Right lobe of liver (tissue), 6 donors: ENCODE measurements at regions not wholly inside any gene's neighbourhood (a gene's known extent, or its start where the extent isn't known, plus 50 kb on each side); places are given as distances from the start of the nearest gene placed in this dataset.

Experiments used
- ATAC-seq, 4 donors: fragments of 200-7000 bp; cut with Tn5 transposase; one replicate each; pipeline ENCODE4 v1.9.1; 2020; ENCODE audit warnings: mild to moderate bottlenecking in 4 of 4, moderate library complexity in 4 of 4
- DNase-seq, 3 donors: peaks; one replicate each; pipeline ENCODE4 v3.0.0-alpha.2; 2020
- H3K27ac ChIP-seq, 3 donors: fragments of 200-600 bp; one replicate each; pipeline ENCODE4 v1.8.0; 2022
- H3K27me3 ChIP-seq, 2 donors: fragments of 200-600 bp; one replicate each; pipeline ENCODE4 v1.8.0; 2022
- H3K36me3 ChIP-seq, 4 donors: fragments of 200-600 bp; sonication (generic) in 1 of 4; one replicate each; pipeline versions ENCODE4 v1.5.1 to v1.8.0; 2017 to 2022; ENCODE audit warnings: control low read depth in 1 of 4
- H3K4me1 ChIP-seq, 4 donors: fragments of 200-600 bp; sonication (generic) in 1 of 4; one replicate each; pipeline versions ENCODE4 v1.5.1 to v1.8.0; 2017 to 2022; ENCODE audit warnings: control low read depth in 1 of 4
- H3K4me3 ChIP-seq, 3 donors: fragments of 200-600 bp; one replicate each; pipeline ENCODE4 v1.8.0; 2022
- H3K9me3 ChIP-seq, 4 donors: fragments of 200-600 bp; sonication (generic) in 1 of 4; one replicate each; pipeline versions ENCODE4 v1.5.1 to v1.8.0; 2017 to 2022; ENCODE audit warnings: control low read depth in 1 of 4
- CTCF ChIP-seq, 4 donors: fragments of 200-600 bp in 3 of 4; fragments of 450-650 bp in 1 of 4; IDR thresholded peaks; one replicate each; pipeline versions ENCODE4 v1.5.1 to v1.8.0; 2016 to 2022; ENCODE audit warnings: antibody characterized with exemption in 4 of 4, mild to moderate bottlenecking in 2 of 4
- POLR2A ChIP-seq: fragments of 450-650 bp; IDR thresholded peaks from one replicate; pipeline ENCODE4 v1.6.1; 2017; ENCODE audit warnings: antibody characterized with exemption, mild to moderate bottlenecking
- WGBS: methylation state at CpG from one replicate; pipeline ENCODE4 v1.1.6; 2018; ENCODE audit warnings: low coverage, low lambda C conversion rate; ENCODE audit not compliant: insufficient coverage; ENCODE audit errors: missing lambda C conversion rate; 5-methylcytosine and 5-hydroxymethylcytosine counted together
- intact Hi-C, 2 donors: fragments of 100-400 bp; cut with DNase I; formaldehyde crosslinking; loops; one replicate each; pipeline versions ENCODE4 v1.11.2 to v1.14.1; 2022
- donor health status: DM: no; HTN: yes; CAD: no.
- donor health status: DM: no; HTN: no; CAD: no.
- donor health status: DM: no; HTN: no; CAD: no.
- donor health status: DM: no; HTN: yes; CAD: no.
- donor health status: DM: no; HTN: yes; CAD: no.

GRCh38 chr12:31207799-31208465 is 118.0 kb downstream of the SINHCAF start:
- Histone ChIP-seq H3K27me3 (no peaks in the 10 kb centered on the region), H3K36me3 (no peaks in the 10 kb centered on the region), H3K9me3 (no peaks in the 10 kb centered on the region), H3K4me3 (no peak overlapping the region), H3K4me1 (no peaks in the 10 kb centered on the region), H3K27ac (no peak overlapping the region)
- intact Hi-C loops, result no loop called here
- ATAC-seq (no peak), DNase-seq (no peak)
- TF ChIP-seq CTCF (IDR thresholded peaks at IDR 0.05), result no peak
- TF ChIP-seq POLR2A, result no peak
- WGBS, result 72% methylated on average over 3 of the region's 3 CpGs

GRCh38 chr12:31210104-31210503 is 115.8 kb downstream of the SINHCAF start:
- H3K4me3 ChIP-seq, result no peak overlapping the region
- 74% methylated on average over 3 of the region's 3 CpGs for WGBS
- H3K9me3 ChIP-seq, result no peaks in the 10 kb centered on the region
- no peak overlapping the region for H3K27ac ChIP-seq
- TF ChIP-seq CTCF (IDR thresholded peaks at IDR 0.05) (no peak), POLR2A (no peak)
- no peak for ATAC-seq
- H3K4me1 ChIP-seq, result no peaks in the 10 kb centered on the region
- no peaks in the 10 kb centered on the region for H3K27me3 ChIP-seq
- intact Hi-C loops, result no loop called here
- H3K36me3 ChIP-seq, result no peaks in the 10 kb centered on the region
- no peak for DNase-seq

GRCh38 chr12:31210541-31210940 is 115.4 kb downstream of the SINHCAF start:
- no peaks in the 10 kb centered on the region for H3K9me3 ChIP-seq
- no peak overlapping the region for H3K27ac ChIP-seq
- no peaks in the 10 kb centered on the region for H3K36me3 ChIP-seq
- TF ChIP-seq POLR2A (no peak), CTCF (IDR thresholded peaks at IDR 0.05) (no peak)
- no peaks in the 10 kb centered on the region for H3K27me3 ChIP-seq
- ATAC-seq, result no peak
- WGBS, result 83% methylated on average over 1 of the region's 1 CpG
- DNase-seq, result no peak
- H3K4me3 ChIP-seq, result no peak overlapping the region
- intact Hi-C loops, result no loop called here
- H3K4me1 ChIP-seq, result no peaks in the 10 kb centered on the region

GRCh38 chr12:31214626-31215517 is 111.1 kb downstream of the SINHCAF start:
- intact Hi-C loops, result no loop called here
- no peak overlapping the region for H3K4me3 ChIP-seq
- no peaks in the 10 kb centered on the region for H3K9me3 ChIP-seq
- no peaks in the 10 kb centered on the region for H3K27me3 ChIP-seq
- no peaks in the 10 kb centered on the region for H3K4me1 ChIP-seq
- 62% methylated on average over 4 of the region's 7 CpGs for WGBS
- TF ChIP-seq POLR2A (no peak), CTCF (IDR thresholded peaks at IDR 0.05) (no peak)
- ATAC-seq, result no peak
- no peak for DNase-seq
- H3K27ac ChIP-seq, result no peak overlapping the region
- no peaks in the 10 kb centered on the region for H3K36me3 ChIP-seq
